ENCODE measurements at regions not wholly inside any gene's neighbourhood (a gene's known extent, or its start where the extent isn't known, plus 50 kb on each side); places are given as distances from the start of the nearest gene placed in this dataset.

DNA sequence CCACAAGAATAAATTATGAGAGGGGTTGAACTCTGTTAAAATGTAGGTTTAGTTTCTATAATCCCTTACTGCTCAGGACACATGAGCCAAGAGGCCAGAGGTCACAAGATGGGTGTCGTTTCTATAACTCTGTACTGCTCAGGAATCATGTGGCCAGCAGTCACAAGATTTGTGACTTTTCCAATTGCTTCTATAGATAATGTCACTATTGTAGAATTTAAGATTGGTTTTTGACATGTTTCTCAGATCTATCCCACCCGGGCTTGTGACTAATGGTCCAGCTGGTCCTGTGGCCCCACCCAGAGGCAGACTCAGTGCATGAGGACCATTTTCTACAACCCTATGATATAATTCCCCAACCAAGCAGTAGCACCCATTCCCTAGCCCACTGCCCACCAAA is 662.0 kb upstream of the KLF12 start:
- TF ChIP-seq TAF1 (IDR thresholded peaks at IDR 0.05; ENCODE audit: borderline replicate concordance, low read depth, low read length) = no peak
- TF ChIP-seq POLR2A (IDR thresholded peaks at IDR 0.05; ENCODE audit: low read depth, low read length) = no peak
- TF ChIP-seq POLR2AphosphoS5 (IDR thresholded peaks at IDR 0.05; ENCODE audit: low read depth, low read length) = no peak

All from GM12892 (cell line).